Esophagus squamous epithelium (tissue), 5 donors: ENCODE measurements at regions not wholly inside any gene's neighbourhood (a gene's known extent, or its start where the extent isn't known, plus 50 kb on each side); places are given as distances from the start of the nearest gene placed in this dataset.

Experiments
- DNase-seq: peaks from one replicate; lab custom pipeline; 2025; lab: John Stamatoyannopoulos, UW
- H3K27ac ChIP-seq, 4 donors: fragments of 200-600 bp; sonication (generic); one replicate each; pipeline ENCODE4 v1.5.1; 2016 to 2019; ENCODE audit warnings: mild to moderate bottlenecking in 1 of 4
- H3K27me3 ChIP-seq, 4 donors: fragments of 200-600 bp; sonication (generic); 1 replicate in 3 of 4; 2 replicates in 1 of 4; pipeline versions ENCODE4 v1.5.1 to v1.6.0; 2017 to 2021; ENCODE audit warnings: antibody characterized with exemption in 1 of 4
- H3K36me3 ChIP-seq, 3 donors: fragments of 200-600 bp; sonication (generic); one replicate each; pipeline ENCODE4 v1.5.1; 2016 to 2019
- H3K4me1 ChIP-seq, 3 donors: fragments of 200-600 bp; sonication (generic); one replicate each; pipeline ENCODE4 v1.5.1; 2017 to 2019
- H3K4me3 ChIP-seq, 4 donors: fragments of 200-600 bp; sonication (generic); 1 replicate in 3 of 4; 2 replicates in 1 of 4; pipeline ENCODE4 v1.5.1; 2016 to 2019; ENCODE audit warnings: mild to moderate bottlenecking in 2 of 4, moderate library complexity in 1 of 4
- H3K9me3 ChIP-seq, 3 donors: fragments of 200-600 bp; sonication (generic); one replicate each; pipeline ENCODE4 v1.5.1; 2016 to 2019
- CTCF ChIP-seq, 6 experiments: fragments of 450-650 bp in 4 of 6; fragments of 200-600 bp in 2 of 6; sonication (generic) in 2 of 6; IDR thresholded peaks; one replicate each; pipeline ENCODE4 v1.5.1; 2016 to 2019; ENCODE audit warnings: antibody characterized with exemption in 6 of 6, mild to moderate bottlenecking in 4 of 6, moderate library complexity in 4 of 6
- POLR2A ChIP-seq, 4 donors: fragments of 450-650 bp; IDR thresholded peaks; one replicate each; pipeline ENCODE4 v1.6.1; 2017; ENCODE audit warnings: antibody characterized with exemption in 4 of 4, mild to moderate bottlenecking in 4 of 4, moderate library complexity in 3 of 4
- WGBS, 2 donors: methylation state at CpG; one replicate each; pipeline ENCODE4 v1.1.5; 2018; 5-methylcytosine and 5-hydroxymethylcytosine counted together
- intact Hi-C: fragments of 100-400 bp; cut with DNase I; formaldehyde crosslinking; loops from one replicate; pipeline ENCODE4 v1.15.0; 2022
- donor health status: DM: yes; HTN: yes; CAD: no.

- no peak overlapping the region for H3K27ac ChIP-seq
- intact Hi-C loops: no loop called here
- H3K27me3 ChIP-seq: no peaks in the 10 kb centered on the region
- TF ChIP-seq CTCF (IDR thresholded peaks at IDR 0.05) (no peak), POLR2A (IDR thresholded peaks at IDR 0.05) (no peak)
- no peak for DNase-seq
- H3K36me3 ChIP-seq: no peaks in the 10 kb centered on the region
- H3K4me1 ChIP-seq: no peaks in the 10 kb centered on the region
- no peak overlapping the region for H3K4me3 ChIP-seq
- no peaks in the 10 kb centered on the region for H3K9me3 ChIP-seq
Observed at GRCh38 chr20:4459081-4459480, 210.0 kb upstream of the ADRA1D start.

DNA sequence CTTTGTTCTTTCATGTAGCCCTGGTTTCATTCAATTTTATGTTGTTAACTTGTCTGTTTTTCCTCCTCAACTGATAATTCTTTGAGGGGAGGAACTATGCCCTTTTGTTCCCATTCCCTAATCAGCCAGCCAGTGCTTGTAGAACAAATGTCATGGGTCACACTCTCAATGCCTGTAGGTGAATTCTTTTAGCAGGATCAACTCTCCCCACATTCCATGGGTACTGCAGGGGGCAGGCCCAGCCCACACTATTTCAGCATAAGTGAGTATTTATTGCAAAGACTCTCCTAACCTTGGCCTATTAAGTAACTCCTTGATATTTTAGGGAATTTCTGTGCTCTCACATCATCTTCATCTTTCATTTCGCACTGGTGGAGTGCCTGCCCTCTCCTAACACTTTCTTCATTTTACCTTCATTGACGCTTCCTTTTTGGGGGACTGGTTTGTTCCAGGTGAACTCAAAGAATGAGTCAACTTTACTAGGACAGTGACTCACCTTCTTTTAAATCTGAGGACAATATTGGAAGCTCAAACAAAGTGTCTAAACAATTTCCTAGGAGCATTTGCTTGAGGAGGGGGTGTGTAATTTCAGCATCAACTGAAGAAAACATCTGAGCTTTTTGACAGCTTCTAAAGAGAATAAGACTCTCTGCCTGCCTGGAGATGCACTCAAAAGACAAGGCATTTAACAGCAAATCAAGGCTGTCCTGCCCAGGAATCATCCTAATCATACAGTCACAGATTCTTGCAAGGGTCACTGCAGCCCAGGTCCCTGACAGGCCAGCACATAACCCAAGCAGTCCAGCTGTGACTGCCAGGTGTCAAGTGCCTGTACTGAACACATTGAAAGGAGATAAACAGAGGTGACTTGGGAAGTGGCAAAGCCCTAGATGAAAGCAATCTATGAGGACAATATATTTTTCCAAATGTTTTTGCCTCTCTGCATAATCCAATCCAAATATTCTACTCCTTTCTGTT, 208.8 kb upstream of the ADRA1D start:
- WGBS, 2 donors: 69 to 80% methylated on average over 2 of the region's 2 CpGs
- intact Hi-C loops: no loop called here
- no peak overlapping the region for H3K27ac ChIP-seq
- TF ChIP-seq CTCF (IDR thresholded peaks at IDR 0.05) (no peak), POLR2A (IDR thresholded peaks at IDR 0.05) (no peak)
- no peaks in the 10 kb centered on the region for H3K4me1 ChIP-seq
- no peaks in the 10 kb centered on the region for H3K27me3 ChIP-seq
- H3K36me3 ChIP-seq: no peaks in the 10 kb centered on the region
- no peaks in the 10 kb centered on the region for H3K9me3 ChIP-seq
- H3K4me3 ChIP-seq: no peak overlapping the region
- no peak for DNase-seq

GRCh38 chr20:4455996-4456395, 206.9 kb upstream of the ADRA1D start:
- no peaks in the 10 kb centered on the region for H3K9me3 ChIP-seq
- intact Hi-C loops: no loop called here
- no peak overlapping the region for H3K27ac ChIP-seq
- TF ChIP-seq CTCF (IDR thresholded peaks at IDR 0.05) (no peak), POLR2A (IDR thresholded peaks at IDR 0.05) (no peak)
- 81 to 100% methylated on average over 4 of the region's 4 CpGs for WGBS, 2 donors
- no peak overlapping the region for H3K4me3 ChIP-seq
- H3K4me1 ChIP-seq: peaks cover 0 to 8% (median 8%) of the 10 kb centered on the region in 3 donors
- no peaks in the 10 kb centered on the region for H3K36me3 ChIP-seq
- no peak for DNase-seq
- H3K27me3 ChIP-seq: no peaks in the 10 kb centered on the region

DNA sequence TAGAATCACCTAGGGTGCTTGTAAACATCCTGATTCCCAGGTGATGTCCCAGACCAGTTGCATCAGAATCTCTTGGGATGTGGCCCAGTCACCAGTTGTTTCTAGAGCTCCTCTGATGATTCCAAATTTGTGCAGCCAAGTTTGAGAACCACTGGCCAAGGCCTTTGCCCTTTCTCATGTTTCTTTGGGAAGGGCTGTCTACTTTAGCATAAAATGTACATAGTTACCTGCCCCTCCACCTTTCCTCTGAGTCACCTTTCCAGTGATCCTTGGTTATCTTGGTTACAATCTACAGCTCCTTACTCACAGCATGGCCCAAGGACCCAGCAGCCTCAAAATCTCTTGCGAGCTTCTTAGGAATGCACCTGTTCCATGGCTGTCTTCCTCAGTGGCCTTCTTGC, 206.2 kb upstream of the ADRA1D start:
- TF ChIP-seq CTCF (IDR thresholded peaks at IDR 0.05) (no peak), POLR2A (IDR thresholded peaks at IDR 0.05) (no peak)
- intact Hi-C loops: no loop called here
- Histone ChIP-seq H3K9me3 (no peaks in the 10 kb centered on the region), H3K4me1 (peaks cover 0 to 8% (median 8%) of the 10 kb centered on the region in 3 donors), H3K27ac (no peak overlapping the region), H3K4me3 (no peak overlapping the region), H3K27me3 (no peaks in the 10 kb centered on the region), H3K36me3 (no peaks in the 10 kb centered on the region)
- no peak for DNase-seq
- WGBS, 2 donors: 83 to 92% methylated on average over 1 of the region's 1 CpG

GRCh38 chr20:4454111-4454510, 205.0 kb upstream of the ADRA1D start:
- no peak overlapping the region for H3K27ac ChIP-seq
- H3K4me3 ChIP-seq: no peak overlapping the region
- no peak for DNase-seq
- TF ChIP-seq POLR2A (IDR thresholded peaks at IDR 0.05) (no peak), CTCF (IDR thresholded peaks at IDR 0.05) (no peak)
- H3K9me3 ChIP-seq: no peaks in the 10 kb centered on the region
- H3K36me3 ChIP-seq: no peaks in the 10 kb centered on the region
- no peaks in the 10 kb centered on the region for H3K27me3 ChIP-seq
- WGBS, 2 donors: 63 to 72% methylated on average over 4 of the region's 4 CpGs
- intact Hi-C loops: no loop called here
- H3K4me1 ChIP-seq: peaks cover 0 to 8% (median 8%) of the 10 kb centered on the region in 3 donors
